NCI-H187 (cell line): ENCODE measurements at regions not wholly inside any gene's neighbourhood (a gene's known extent, or its start where the extent isn't known, plus 50 kb on each side); places are given as distances from the start of the nearest gene placed in this dataset.
"Not testable (repeated sequence)": the region's sequence is repeated elsewhere in the genome, so short reads cannot be mapped to it uniquely, and the experiment has no call there.

Source experiments
- DNase-seq, 2 experiments: peaks; one replicate each; lab custom pipeline; 2025; lab: John Stamatoyannopoulos, UW

- no peak for DNase-seq
Measured at GRCh38 chr9:27818348-27818747, 245.1 kb upstream of the C9orf72 start.

- peak; percentile 32 to 66 for DNase-seq
Measured at GRCh38 chr9:27828908-27829307, 255.6 kb upstream of the C9orf72 start.

- DNase-seq = no peak
Measured at GRCh38 chr9:27829621-27830020, 256.3 kb upstream of the C9orf72 start.

- not testable (repeated sequence) for DNase-seq
Measured at GRCh38 chr9:27832108-27832507, 258.8 kb upstream of the C9orf72 start.

GRCh38 chr9:27835286-27835685 is 262.0 kb upstream of the C9orf72 start:
- DNase-seq = no peak

- no peak for DNase-seq
Measured at GRCh38 chr9:27835746-27836145, 262.5 kb upstream of the C9orf72 start.

GRCh38 chr9:27836661-27837401 is 263.6 kb upstream of the C9orf72 start:
- no peak for DNase-seq

GRCh38 chr9:27838876-27839275 is 265.6 kb upstream of the C9orf72 start:
- DNase-seq = no peak

GRCh38 chr9:27839767-27840166 is 266.5 kb upstream of the C9orf72 start:
- DNase-seq = not testable (repeated sequence)

GRCh38 chr9:27844797-27845196 is 271.5 kb upstream of the C9orf72 start:
- DNase-seq = no peak

GRCh38 chr9:27847380-27847779 is 274.1 kb upstream of the C9orf72 start:
- DNase-seq = no peak

GRCh38 chr9:27847818-27848217 is 274.5 kb upstream of the C9orf72 start:
- no peak for DNase-seq

- no peak for DNase-seq
Measured at GRCh38 chr9:27848315-27848714, 275.0 kb upstream of the C9orf72 start.

GRCh38 chr9:27851858-27852257 is 278.6 kb upstream of the C9orf72 start:
- DNase-seq = no peak

GRCh38 chr9:27853529-27853928 is 280.2 kb upstream of the C9orf72 start:
- DNase-seq = no peak

- DNase-seq = no peak
Measured at GRCh38 chr9:27856054-27856453, 282.8 kb upstream of the C9orf72 start.

- DNase-seq = no peak
Measured at GRCh38 chr9:27856748-27857147, 283.5 kb upstream of the C9orf72 start.

GRCh38 chr9:27861887-27862286 is 288.6 kb upstream of the C9orf72 start:
- DNase-seq = no peak

GRCh38 chr9:27864644-27865438 is 291.6 kb upstream of the C9orf72 start:
- no peak for DNase-seq

GRCh38 chr9:27866741-27867140 is 293.5 kb upstream of the C9orf72 start:
- no peak for DNase-seq

GRCh38 chr9:27870404-27870803 is 297.1 kb upstream of the C9orf72 start:
- no peak for DNase-seq

GRCh38 chr9:27880156-27880555 is 306.9 kb upstream of the C9orf72 start:
- no peak for DNase-seq

- DNase-seq = no peak
Measured at GRCh38 chr9:27880635-27881034, 307.4 kb upstream of the C9orf72 start.
